ENCODE measurements at regions not wholly inside any gene's neighbourhood (a gene's known extent, or its start where the extent isn't known, plus 50 kb on each side); places are given as distances from the start of the nearest gene placed in this dataset.

DNA sequence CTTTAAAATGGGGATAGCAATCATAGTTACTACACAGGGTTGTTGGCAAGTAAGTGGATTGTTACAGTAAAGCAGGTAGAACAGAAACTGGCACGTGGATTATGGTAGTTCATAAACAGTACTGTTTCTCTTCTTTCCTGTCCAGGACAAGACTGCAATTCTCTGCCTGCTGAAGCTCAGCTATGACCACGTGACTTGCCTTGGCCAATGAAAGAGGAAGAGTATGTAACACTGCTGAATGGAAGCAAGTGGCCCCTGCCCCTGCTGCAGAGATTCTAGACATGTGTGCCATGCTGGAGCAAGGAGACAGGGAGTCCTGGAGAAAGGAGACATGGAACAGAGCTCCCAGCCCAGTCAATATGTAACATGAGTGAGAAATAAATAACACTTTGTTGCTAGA is 66.6 kb upstream of the TOX3 start:
- TF ChIP-seq TEAD4 (CRISPR knock-in tag; IDR thresholded peaks at IDR 0.05) (no peak), MXD4 (CRISPR knock-in tag; IDR thresholded peaks at IDR 0.05; ENCODE audit: borderline replicate concordance) (no peak), KAT7 (CRISPR knock-in tag; IDR thresholded peaks at IDR 0.05; ENCODE audit: borderline replicate concordance) (no peak)
- TF ChIP-seq, protein P1, sequence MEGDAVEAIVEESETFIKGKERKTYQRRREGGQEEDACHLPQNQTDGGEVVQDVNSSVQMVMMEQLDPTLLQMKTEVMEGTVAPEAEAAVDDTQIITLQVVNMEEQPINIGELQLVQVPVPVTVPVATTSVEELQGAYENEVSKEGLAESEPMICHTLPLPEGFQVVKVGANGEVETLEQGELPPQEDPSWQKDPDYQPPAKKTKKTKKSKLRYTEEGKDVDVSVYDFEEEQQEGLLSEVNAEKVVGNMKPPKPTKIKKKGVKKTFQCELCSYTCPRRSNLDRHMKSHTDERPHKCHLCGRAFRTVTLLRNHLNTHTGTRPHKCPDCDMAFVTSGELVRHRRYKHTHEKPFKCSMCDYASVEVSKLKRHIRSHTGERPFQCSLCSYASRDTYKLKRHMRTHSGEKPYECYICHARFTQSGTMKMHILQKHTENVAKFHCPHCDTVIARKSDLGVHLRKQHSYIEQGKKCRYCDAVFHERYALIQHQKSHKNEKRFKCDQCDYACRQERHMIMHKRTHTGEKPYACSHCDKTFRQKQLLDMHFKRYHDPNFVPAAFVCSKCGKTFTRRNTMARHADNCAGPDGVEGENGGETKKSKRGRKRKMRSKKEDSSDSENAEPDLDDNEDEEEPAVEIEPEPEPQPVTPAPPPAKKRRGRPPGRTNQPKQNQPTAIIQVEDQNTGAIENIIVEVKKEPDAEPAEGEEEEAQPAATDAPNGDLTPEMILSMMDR (IDR thresholded peaks at IDR 0.05) = no peak
- TF ChIP-seq, protein P2, sequence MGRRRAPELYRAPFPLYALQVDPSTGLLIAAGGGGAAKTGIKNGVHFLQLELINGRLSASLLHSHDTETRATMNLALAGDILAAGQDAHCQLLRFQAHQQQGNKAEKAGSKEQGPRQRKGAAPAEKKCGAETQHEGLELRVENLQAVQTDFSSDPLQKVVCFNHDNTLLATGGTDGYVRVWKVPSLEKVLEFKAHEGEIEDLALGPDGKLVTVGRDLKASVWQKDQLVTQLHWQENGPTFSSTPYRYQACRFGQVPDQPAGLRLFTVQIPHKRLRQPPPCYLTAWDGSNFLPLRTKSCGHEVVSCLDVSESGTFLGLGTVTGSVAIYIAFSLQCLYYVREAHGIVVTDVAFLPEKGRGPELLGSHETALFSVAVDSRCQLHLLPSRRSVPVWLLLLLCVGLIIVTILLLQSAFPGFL (CRISPR knock-in tag; IDR thresholded peaks at IDR 0.05; ENCODE audit: borderline replicate concordance) = no peak
- TF ChIP-seq, protein P3, sequence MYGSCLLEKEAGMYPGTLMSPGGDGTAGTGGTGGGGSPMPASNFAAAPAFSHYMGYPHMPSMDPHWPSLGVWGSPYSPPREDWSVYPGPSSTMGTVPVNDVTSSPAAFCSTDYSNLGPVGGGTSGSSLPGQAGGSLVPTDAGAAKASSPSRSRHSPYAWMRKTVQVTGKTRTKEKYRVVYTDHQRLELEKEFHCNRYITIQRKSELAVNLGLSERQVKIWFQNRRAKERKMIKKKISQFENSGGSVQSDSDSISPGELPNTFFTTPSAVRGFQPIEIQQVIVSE (CRISPR knock-in tag; IDR thresholded peaks at IDR 0.05; ENCODE audit: borderline replicate concordance) = no peak

Data from WTC11 (cell line).